CD14-positive monocyte (primary cell): ENCODE measurements at regions not wholly inside any gene's neighbourhood (a gene's known extent, or its start where the extent isn't known, plus 50 kb on each side); places are given as distances from the start of the nearest gene placed in this dataset.

Source experiments
- DNase-seq, 3 donors: peaks; one replicate each; pipeline ENCODE4 v3.0.0-alpha.2; 2011 to 2022
- H2AFZ ChIP-seq: 2 replicates; pipeline ENCODE4 v1.6.0; 2012; ENCODE audit warnings: mild to moderate bottlenecking, low read depth, low read length, inconsistent platforms; ENCODE audit not compliant: insufficient read depth, poor library complexity, severe bottlenecking
- H3K27ac ChIP-seq, 2 donors: 1 replicate in 1 of 2; 2 replicates in 1 of 2; pipeline ENCODE4 v1.5.1; 2012 to 2013; ENCODE audit warnings: low read length in 2 of 2, control low read depth in 1 of 2, inconsistent platforms in 1 of 2, low read depth in 1 of 2, mild to moderate bottlenecking in 1 of 2
- H3K27me3 ChIP-seq, 2 donors: one replicate each; pipeline versions ENCODE4 v1.6.0 to v1.6.1; 2011 to 2013; ENCODE audit warnings: low read length in 2 of 2; ENCODE audit not compliant: control insufficient read depth in 2 of 2, insufficient read depth in 2 of 2
- H3K36me3 ChIP-seq, 2 donors: replicated peaks in 1 of 2; 1 replicate in 1 of 2; 2 replicates in 1 of 2; pipeline versions ENCODE4 v1.5.1 to v1.6.1; 2012 to 2013; ENCODE audit warnings: low read length in 2 of 2, control low read depth in 1 of 2, inconsistent platforms in 1 of 2, mild to moderate bottlenecking in 1 of 2; ENCODE audit not compliant: insufficient read depth in 2 of 2, control insufficient read depth in 1 of 2
- H3K4me1 ChIP-seq, 2 donors: 1 replicate in 1 of 2; 2 replicates in 1 of 2; pipeline versions ENCODE4 v1.5.1 to v1.6.1; 2012 to 2013; ENCODE audit warnings: low read length in 2 of 2, control low read depth in 1 of 2, inconsistent platforms in 1 of 2, mild to moderate bottlenecking in 1 of 2, moderate library complexity in 1 of 2; ENCODE audit not compliant: insufficient read depth in 2 of 2, control insufficient read depth in 1 of 2
- H3K4me2 ChIP-seq: replicated peaks from 2 replicates; pipeline ENCODE3; 2012; ENCODE audit warnings: low read length, moderate library complexity, mild to moderate bottlenecking; ENCODE audit not compliant: poor library complexity, severe bottlenecking; ENCODE audit errors: extremely low read depth
- H3K4me3 ChIP-seq, 3 experiments: fragments of 200-600 bp in 1 of 3; sonication (generic) in 1 of 3; replicated peaks in 1 of 3; 1 replicate in 2 of 3; 2 replicates in 1 of 3; pipeline ENCODE4 v1.5.1; 2011 to 2013; ENCODE audit warnings: low read length in 3 of 3, mild to moderate bottlenecking in 3 of 3, control low read depth in 2 of 3, low read depth in 2 of 3, inconsistent platforms in 1 of 3, moderate library complexity in 1 of 3
- H3K79me2 ChIP-seq: 2 replicates; pipeline ENCODE4 v1.6.0; 2012; ENCODE audit warnings: mild to moderate bottlenecking, control low read depth, inconsistent platforms, low read length, moderate library complexity; ENCODE audit not compliant: insufficient read depth
- H3K9ac ChIP-seq: 2 replicates; pipeline ENCODE4 v1.6.0; 2017; ENCODE audit warnings: low read length, mild to moderate bottlenecking; ENCODE audit not compliant: insufficient read depth, poor library complexity, severe bottlenecking
- H3K9me3 ChIP-seq, 2 donors: replicated peaks in 1 of 2; 1 replicate in 1 of 2; 2 replicates in 1 of 2; pipeline versions ENCODE4 v1.5.1 to v1.6.1; 2012 to 2013; ENCODE audit warnings: low read length in 2 of 2, control low read depth in 1 of 2; ENCODE audit not compliant: control insufficient read depth in 1 of 2, insufficient read depth in 1 of 2
- H4K20me1 ChIP-seq: 2 replicates; pipeline ENCODE4 v1.6.0; 2012; ENCODE audit warnings: mild to moderate bottlenecking, low read length, control low read depth, moderate library complexity; ENCODE audit not compliant: insufficient read depth
- H3K27ac Mint-ChIP-seq, 7 donors: one replicate each; pipeline ENCODE4 v1.8.0; 2020; ENCODE audit warnings: mild to moderate bottlenecking in 7 of 7, mixed read lengths in 7 of 7, moderate library complexity in 6 of 7, inconsistent platforms in 2 of 7
- H3K27me3 Mint-ChIP-seq, 3 donors: one replicate each; pipeline ENCODE4 v1.8.0; 2021 to 2022; ENCODE audit warnings: low read depth in 3 of 3, mild to moderate bottlenecking in 3 of 3, mixed read lengths in 3 of 3, moderate library complexity in 3 of 3, inconsistent platforms in 1 of 3
- H3K36me3 Mint-ChIP-seq, 2 donors: one replicate each; pipeline ENCODE4 v1.8.0; 2020; ENCODE audit warnings: mixed read lengths in 2 of 2, inconsistent platforms in 1 of 2, mild to moderate bottlenecking in 1 of 2
- H3K4me1 Mint-ChIP-seq: one replicate; pipeline ENCODE4 v1.8.0; 2020; ENCODE audit warnings: mild to moderate bottlenecking, mixed read lengths
- H3K4me3 Mint-ChIP-seq, 2 donors: one replicate each; pipeline ENCODE4 v1.8.0; 2020; ENCODE audit warnings: mild to moderate bottlenecking in 2 of 2, mixed read lengths in 2 of 2, moderate library complexity in 1 of 2
- H3K9me3 Mint-ChIP-seq, 7 donors: one replicate each; pipeline ENCODE4 v1.8.0; 2020 to 2022; ENCODE audit warnings: mixed read lengths in 7 of 7, mild to moderate bottlenecking in 6 of 7, moderate library complexity in 6 of 7, inconsistent platforms in 2 of 7
- CTCF ChIP-seq: fragments of 200-600 bp; IDR thresholded peaks from one replicate; pipeline ENCODE4 v1.8.0; 2022; ENCODE audit warnings: antibody characterized with exemption, mild to moderate bottlenecking
- WGBS: methylation state at CpG from one replicate; pipeline ENCODE4 v1.1.5; 2013; ENCODE audit warnings: missing lambda C conversion rate; ENCODE audit not compliant: insufficient coverage; 5-methylcytosine and 5-hydroxymethylcytosine counted together
- intact Hi-C, 2 donors: fragments of 100-400 bp; cut with micrococcal nuclease; formaldehyde crosslinking; loops; one replicate each; pipeline versions ENCODE4 v1.15.0 to v1.15.1; 2023

- H3K4me3 ChIP-seq, result no peak overlapping the region
- no peaks in the 10 kb centered on the region for H3K4me1 ChIP-seq
- H3K9ac ChIP-seq, result no peak overlapping the region
- no peaks in the 10 kb centered on the region for H4K20me1 ChIP-seq
- Mint-ChIP-seq H3K36me3 (no peaks in the 10 kb centered on the region), H3K9me3 (peaks cover 0 to 10% (median 5%) of the 10 kb centered on the region in 7 donors), H3K27ac (no peak overlapping the region), H3K4me3 (no peak overlapping the region), H3K27me3 (no peaks in the 10 kb centered on the region), H3K4me1 (no peaks in the 10 kb centered on the region)
- no peak overlapping the region for H2AFZ ChIP-seq
- intact Hi-C loops, result no loop called here
- no peaks in the 10 kb centered on the region for H3K79me2 ChIP-seq
- no peaks in the 10 kb centered on the region for H3K36me3 ChIP-seq
- no CpG with 5 or more reads among the region's 3 CpGs for WGBS
- TF ChIP-seq CTCF, result no peak
- peaks cover 14 to 16% of the 10 kb centered on the region in 2 donors for H3K9me3 ChIP-seq
- DNase-seq, result no peak
- no peaks in the 10 kb centered on the region for H3K27me3 ChIP-seq
- no peak overlapping the region for H3K4me2 ChIP-seq
- no peak overlapping the region for H3K27ac ChIP-seq
Measured at GRCh38 chr17:22654447-22654846, 962.1 kb downstream of the KCNJ18 start.

GRCh38 chr17:22669721-22670120 is 977.4 kb downstream of the KCNJ18 start:
- Mint-ChIP-seq H3K27ac (no peak overlapping the region), H3K27me3 (no peaks in the 10 kb centered on the region), H3K4me1 (no peaks in the 10 kb centered on the region), H3K4me3 (no peak overlapping the region), H3K9me3 (peaks cover 8 to 36% (median 27%) of the 10 kb centered on the region in 7 donors), H3K36me3 (no peaks in the 10 kb centered on the region)
- no peak for DNase-seq
- no peaks in the 10 kb centered on the region for H3K27me3 ChIP-seq
- H2AFZ ChIP-seq, result no peak overlapping the region
- no peak overlapping the region for H3K9ac ChIP-seq
- H3K9me3 ChIP-seq, result peaks cover 43 to 67% of the 10 kb centered on the region in 2 donors
- no peak overlapping the region for H3K4me2 ChIP-seq
- H3K4me1 ChIP-seq, result no peaks in the 10 kb centered on the region
- no peaks in the 10 kb centered on the region for H3K79me2 ChIP-seq
- WGBS, result no CpG with 5 or more reads among the region's 4 CpGs
- no peak for TF ChIP-seq CTCF
- intact Hi-C loops, result no loop called here
- H4K20me1 ChIP-seq, result no peaks in the 10 kb centered on the region
- H3K4me3 ChIP-seq, result no peak overlapping the region
- no peaks in the 10 kb centered on the region for H3K36me3 ChIP-seq
- no peak overlapping the region for H3K27ac ChIP-seq
